HG02885 (cell line): ENCODE measurements at regions not wholly inside any gene's neighbourhood (a gene's known extent, or its start where the extent isn't known, plus 50 kb on each side); places are given as distances from the start of the nearest gene placed in this dataset.

Experiments
- ATAC-seq: cut with Tn5 transposase; IDR thresholded peaks from one replicate; pipeline ENCODE4 v1.9.1; 2021; ENCODE audit warnings: mild to moderate bottlenecking; ENCODE audit not compliant: unreplicated experiment, poor library complexity

DNA sequence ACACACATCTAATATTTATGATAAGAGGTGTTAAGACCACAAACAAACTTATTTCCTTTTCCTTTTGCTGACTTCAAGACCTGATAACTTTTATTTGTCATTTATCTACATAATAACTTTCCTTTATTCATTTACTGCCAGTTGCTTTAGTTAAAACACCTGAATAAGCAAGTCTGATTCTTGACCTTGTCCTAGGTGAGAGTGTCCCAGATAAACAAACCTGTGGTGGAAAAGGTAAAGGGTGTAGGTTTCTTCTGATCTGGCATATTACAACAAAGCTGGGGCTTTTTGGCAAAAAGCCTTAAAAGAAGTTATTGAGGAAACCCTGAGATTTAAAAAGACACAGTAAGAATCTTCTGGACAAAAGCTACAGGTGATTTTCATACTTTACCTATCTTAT lies 191.5 kb downstream of the ZBBX start:
- ATAC-seq: no peak

DNA sequence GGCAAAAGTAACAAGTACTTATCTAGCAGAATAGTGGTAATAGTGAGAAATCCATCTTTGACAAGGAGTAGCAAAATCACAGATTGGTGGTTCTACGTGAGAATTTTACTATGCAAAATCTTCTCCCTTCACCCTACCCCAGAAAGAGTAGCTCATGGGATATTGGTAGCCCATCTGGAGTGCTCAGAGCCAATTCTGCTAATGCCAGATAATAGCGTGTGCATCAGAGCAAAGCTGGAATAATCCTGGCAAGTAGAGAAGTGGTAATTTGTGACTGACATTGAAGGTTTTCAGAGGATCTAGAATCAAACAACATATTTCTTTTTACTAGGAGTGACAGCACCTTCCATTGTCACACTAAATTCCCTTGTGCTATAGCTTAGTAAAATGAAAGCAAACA lies 192.9 kb downstream of the ZBBX start:
- ATAC-seq: no peak

DNA sequence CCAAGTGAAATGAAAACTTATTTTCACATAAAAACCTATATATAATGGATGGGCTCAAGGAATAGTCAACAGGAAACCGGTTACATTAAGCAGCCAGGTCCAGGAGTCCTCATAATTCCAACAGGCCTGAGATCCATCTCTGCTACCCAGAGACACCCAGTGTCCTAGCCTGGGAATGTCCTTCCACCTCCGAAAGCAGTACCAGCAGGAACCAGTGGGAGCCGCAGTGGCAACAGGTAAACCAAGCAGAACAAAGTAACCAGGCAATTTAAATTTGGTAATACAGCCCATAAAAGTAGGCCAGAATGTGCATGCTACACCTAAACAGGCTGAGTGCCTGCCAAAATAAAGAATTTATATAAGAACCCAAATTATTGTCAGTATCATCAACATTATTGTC lies 195.6 kb downstream of the ZBBX start:
- ATAC-seq: no peak

DNA sequence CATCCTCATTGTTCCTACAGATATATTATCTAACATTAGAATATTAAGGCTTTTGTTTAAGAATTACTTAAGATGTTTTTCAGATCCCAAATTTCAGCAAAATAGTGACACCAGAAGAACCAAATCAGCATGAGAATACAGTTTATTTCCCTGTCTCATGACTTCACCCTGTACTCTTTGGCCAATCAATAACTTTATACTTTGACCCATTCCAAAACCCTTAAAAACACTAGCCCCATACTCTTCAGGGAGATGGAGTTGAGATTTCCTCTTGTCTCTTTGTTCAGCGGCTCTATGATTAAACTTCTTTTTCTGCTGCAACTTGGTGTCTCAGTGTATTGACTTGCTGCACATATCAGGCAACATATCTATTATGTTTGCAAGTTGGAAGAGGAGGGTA lies 207.7 kb downstream of the ZBBX start:
- ATAC-seq: no peak

DNA sequence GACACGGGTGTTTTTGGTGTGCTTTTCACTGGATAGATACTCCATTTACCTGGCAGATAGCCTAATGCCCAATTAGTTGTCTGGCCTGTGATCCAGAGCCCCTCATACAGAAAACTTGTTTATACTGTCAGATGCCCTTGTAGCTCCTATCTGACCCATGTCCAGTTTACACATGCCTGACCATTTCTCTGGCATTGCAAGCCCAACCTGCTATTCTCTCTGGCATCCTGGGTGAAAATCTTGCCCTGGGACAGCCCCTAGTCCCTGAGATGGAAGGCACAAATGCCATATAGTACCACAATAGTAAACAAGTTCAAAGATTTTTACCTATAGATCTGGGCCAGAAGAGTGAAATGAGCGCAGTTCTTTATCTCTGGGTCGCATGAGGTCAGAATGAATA lies 212.6 kb downstream of the ZBBX start:
- no peak for ATAC-seq

DNA sequence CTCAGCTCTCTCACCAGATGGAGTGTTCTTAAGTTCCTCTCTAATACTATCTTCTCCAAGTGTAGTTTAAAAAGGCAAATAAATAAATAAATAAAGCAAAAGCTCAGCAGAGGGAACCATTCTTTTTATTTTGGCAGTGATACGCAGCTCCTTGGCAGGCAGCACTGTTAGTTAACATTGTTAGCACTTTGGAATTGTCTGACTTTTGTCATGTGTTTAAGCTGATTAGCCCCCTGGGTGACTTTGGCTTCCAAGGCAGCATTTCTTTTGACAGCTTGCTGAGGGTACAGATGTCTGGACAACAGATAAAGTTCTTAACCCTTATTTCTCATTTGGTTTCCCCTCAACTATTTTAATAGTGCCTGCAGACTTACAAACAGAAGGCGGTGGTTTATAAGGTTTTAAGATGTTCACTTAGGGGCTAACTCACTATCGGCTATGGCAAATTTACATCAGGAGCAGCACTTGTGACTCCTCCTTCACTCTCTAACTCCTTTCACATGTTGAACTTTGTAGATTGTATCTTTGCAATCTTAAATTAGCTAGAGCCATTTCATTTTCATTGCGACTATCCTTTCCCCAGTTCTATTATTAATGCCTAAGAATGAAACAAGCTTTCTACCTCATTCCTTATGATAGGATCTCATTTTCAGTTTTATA lies 213.4 kb downstream of the ZBBX start:
- no peak for ATAC-seq

DNA sequence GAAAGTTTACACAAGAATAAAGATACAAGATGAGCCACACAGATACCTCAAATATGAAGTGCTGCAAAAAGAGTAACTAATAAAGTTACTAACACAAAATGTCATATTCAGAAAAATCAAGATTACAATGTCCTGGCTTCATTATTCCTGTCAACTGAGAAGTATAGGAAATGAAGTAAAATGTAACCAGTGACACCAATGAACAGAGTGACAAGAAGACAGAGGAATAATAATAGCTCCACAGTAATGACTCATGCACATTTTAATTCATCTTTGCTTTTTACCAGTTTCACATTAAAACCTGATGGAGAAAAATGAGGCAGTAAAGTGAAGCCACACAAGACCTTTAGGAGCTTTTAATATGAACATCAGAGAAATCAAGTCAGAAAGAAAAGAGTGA lies 214.1 kb downstream of the ZBBX start:
- ATAC-seq: no peak

DNA sequence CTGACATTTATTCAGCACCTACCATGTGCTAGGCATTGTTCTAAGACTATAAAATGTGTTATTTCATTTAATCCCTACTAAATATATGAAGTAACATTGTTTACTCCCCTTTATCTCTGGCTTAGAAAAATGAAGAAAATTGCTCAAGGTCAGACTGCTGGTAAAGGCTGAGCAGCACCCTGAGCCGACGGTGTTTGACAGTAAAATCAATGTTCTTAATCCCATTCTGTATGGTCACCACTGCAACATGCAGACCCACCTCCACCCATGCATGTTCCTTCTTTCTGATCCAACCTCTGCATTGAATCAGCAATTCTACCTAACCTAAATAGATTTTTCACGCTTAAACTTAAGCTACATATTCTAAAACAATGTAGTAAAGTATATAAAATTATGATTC lies 216.5 kb downstream of the ZBBX start:
- ATAC-seq: no peak

DNA sequence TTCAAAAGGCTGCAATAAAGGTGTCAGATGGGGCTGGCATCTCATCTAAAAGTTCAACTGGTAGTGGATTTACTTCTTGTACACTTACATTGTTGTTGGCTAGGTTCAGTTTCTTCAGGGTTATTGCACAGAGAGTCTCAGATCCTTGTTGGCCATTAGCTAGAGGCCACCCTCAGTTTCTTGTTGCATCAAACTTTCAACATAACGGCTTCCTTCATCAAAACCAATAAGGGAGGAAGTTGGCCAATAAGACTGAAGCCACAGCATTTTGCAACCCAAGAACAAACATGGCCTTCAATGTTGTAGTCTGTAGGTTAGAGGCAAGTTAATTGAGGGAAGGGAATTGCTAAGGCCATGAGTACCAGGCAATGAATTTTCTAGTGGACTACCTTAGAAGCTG lies 218.0 kb downstream of the ZBBX start:
- ATAC-seq: no peak

DNA sequence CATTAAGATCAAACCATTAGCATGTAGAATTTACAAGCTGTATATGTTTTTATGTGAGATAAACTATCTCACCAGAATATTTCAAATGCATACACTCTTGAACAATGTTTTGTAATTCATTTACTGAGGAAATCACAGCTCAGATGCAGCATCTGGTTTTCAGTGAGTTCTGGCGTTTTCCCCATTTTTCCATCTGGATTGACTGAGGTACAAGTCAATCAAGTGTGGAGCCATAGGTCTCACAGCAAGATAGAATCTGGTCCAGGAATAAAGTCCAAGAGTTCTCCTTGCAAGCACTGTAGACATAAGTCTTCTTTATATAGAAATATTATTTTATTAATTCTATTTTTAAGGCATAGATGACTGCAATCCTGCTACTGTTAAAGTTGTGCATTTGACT lies 219.3 kb downstream of the ZBBX start:
- no peak for ATAC-seq

DNA sequence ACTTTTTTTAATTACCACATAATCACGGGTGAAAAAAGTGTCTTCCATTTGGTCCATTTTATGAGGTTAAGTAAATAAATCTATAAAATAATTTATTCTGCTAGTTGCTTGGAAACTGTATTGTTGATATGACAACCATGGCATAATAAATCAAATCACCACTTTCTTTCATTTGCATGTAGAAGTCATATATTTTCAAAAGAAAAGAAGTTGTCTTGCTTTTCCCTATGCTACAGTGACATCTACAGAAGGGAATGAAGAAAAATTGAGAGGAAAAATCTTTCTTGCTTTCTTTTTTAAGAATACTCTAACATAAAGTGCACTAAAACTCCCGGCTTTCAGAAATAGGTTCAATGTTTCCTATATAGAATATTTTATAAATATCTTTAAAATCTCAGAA lies 228.5 kb downstream of the ZBBX start:
- ATAC-seq: no peak

DNA sequence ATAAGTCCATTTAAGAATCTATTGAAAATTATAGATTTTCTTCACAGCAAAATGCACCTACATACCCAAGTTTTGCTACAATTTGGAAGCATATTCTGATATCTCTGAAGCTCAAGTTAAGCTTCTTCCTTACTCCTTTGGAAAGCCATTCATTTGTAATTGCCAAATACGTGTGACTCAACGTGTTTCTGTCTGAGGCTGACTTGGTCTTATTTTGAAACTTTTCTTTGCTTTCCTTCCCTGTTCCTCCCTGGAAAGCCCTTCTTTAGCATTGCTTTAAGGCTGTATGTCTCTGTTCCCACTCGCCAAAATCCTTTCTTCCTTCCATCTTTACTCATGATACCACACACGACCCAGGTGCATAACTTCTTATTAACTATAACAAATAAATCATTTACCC lies 232.0 kb downstream of the ZBBX start:
- ATAC-seq: no peak

DNA sequence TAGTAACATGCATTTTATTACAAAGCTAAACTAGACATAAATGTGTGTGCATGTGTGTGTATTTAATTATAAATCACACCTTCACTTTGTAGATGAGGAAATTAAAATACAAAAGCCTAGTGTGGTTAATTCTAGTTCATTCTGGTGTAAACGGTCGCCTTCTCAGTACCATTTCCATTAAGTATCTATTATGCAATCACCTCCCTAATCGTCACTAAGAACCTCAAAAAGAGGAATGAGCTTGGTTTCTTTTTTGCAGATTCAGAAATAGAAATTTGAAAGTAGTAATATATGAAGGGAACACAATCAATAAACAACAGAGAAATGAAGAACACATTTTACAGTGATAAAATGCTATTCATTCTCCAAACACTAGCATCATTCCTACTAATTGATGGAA lies 233.2 kb downstream of the ZBBX start:
- ATAC-seq: no peak

DNA sequence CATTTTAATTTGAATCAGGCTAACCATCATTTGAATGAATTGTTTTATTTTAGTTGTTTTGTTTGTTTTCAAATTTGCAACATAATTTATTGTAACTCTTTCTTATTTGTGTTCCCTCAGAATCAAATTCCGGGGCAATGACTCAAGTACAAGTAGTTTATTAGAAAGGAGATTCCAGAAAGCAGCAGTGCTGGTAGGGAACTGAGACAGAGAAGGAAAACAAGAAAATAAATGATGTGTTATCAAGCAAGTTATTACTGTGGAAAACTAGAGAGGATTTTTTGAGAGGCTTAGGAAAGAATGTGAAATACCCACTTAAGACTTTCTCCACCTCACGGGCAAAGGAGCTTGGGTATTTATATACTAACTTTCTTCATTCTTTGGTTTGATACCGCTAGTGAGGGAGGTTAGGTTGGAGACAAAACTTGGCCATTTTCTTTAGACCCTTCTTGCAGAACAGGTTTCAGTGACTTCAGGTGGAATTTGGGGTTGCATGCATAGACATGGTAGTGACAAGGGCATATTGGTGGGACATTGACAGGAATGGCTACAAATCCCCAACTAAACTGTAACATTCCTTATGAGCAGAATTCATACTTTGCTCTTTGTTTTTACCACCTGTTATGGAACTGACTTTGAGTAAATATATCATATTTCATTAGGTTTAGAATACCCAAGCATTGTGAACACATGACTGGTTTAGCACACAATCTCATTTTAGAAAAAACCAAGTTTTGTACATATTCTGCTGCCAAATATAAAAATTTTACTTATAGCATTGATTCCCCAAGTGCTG lies 254.3 kb downstream of the ZBBX start:
- no peak for ATAC-seq

DNA sequence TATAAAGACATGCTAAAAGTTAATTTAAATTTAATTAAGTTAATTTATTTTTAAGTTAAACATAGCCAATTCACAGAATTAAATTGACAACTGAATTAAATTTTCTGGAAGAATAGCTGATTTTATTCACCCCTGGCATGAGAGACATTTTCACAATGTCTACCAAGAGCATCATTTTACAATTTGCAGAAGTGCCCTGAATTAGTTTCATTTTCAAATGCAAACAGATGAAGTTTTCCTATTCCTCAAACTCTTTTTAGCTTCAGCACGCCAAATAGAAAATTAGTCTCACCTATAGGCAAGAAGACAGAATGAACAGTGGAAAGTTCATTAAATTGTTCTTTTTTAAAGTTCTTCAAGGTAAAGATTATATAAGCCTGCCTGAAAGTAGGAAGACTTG lies 259.3 kb downstream of the ZBBX start:
- ATAC-seq: no peak

DNA sequence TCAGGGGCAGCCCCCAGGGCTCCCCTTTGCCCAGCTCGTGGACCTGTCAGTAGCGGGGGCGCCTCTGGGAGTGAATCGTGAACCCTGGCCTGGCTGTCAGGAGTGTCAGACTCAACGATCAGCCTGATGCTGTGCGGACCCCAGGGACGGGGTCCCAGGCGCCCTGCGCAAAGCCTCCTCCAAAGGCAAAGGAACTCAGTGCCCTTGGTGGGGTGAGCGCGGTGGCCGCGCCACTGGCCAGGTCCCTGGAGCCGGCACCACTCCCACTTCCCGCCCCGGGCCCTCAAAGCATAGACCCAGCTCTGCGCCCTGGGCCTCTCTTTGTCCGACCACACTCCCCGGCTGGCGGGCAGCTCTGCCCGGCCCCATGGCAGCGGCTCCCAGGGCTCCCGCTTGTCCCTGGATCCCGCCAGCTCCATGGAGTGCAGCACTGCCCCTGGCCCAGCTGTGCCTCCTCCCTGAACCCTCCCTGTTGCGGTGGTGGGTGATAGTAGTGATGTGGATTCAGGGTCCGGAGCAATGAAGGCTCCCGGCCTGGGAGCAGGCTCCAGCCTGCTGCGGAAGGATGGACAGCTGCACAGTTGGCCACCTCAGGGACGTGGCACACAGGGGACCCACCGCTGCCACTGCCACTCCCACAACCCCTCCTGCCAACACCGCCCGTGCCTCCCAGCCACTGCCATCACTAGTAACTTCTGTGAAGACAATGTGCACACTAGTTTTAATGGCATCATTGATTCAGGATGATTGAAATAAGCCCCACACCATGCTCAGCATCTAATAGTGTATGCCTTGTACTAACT lies 263.8 kb downstream of the ZBBX start:
- no peak for ATAC-seq

DNA sequence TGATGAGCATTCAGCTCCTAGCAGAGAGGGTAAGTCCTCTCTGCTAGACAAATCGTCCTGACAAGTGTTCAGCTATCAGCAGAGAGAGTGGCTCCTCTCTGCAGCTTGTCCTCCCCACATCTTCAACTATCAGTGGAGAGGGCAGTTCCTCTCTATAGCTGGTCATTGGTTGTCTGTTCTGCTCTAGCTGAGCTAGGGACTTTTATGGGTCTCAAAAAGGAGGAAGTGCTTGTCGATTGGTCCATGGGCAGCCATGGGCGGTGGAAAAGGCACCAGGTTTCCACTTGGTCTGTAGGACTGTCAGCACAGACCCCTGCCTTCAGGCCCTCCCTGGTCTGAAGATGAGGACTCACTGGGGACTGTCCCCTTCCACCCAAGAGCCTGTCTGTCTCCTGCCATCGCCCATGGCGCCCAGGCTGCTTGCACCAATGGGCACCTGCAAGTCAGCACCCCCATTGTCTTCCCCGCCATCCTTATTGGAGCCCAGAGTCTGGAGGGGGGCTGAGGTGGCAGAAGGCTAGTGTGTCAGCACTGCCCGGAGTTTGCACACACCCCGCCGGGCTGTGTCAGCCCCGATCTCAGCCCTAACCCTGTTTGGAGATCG lies 264.7 kb downstream of the ZBBX start:
- no peak for ATAC-seq

DNA sequence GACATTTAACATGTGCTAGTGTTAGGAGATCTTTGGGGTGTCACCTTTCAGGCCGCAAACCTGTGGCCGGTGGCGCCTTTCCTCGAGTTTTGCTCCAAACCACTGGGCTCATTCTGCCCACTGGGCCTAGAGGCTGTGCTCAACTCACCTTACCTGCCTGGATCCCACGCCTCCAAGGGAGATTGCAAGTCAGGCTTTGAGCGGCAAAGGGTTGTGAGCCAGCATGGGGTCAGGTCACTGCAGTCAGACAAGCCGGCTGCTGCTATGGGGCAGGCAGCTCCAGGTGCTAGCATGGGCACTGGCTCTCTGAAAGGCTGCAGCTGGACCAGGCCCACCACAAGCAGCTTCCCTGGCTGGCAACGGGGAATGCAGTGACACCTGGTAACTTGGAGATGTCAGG lies 265.5 kb downstream of the ZBBX start:
- ATAC-seq: no peak

DNA sequence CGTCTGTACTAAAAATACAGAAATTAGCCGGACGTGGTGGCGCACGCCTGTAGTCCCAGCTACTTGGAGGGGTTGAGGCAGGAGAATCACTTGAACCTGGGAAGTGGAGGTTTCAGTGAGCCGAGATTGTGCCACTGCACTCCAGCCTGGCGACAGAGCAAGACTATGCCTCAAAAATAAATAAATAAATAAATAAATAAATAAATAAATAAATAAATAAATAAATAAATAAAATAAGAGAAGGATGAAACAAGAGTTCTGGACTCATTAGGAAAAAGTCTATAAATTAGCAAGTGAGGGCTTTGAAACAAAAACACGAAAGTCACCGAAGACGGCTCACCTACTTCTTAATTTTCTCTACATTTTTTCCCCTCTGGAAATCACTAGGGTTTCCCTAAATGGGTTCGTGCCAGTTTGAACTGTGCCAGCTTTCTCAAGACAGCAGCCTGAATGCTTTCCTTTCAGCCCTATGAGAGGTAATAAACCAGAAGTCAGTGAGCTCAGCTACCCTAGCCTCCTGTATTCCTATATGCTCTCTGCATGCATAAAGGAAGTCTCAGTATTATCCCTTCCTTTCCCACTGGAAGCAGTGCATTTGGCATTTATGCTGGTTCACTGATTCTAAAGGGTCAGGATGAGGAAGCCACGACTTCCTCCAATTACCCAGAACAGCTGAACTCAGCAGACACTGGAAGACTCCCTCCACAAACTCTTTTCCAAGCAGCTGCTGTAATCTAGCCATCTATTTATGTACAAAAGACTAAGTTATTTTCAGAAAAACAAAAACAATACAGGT lies 266.9 kb downstream of the ZBBX start:
- no peak for ATAC-seq

DNA sequence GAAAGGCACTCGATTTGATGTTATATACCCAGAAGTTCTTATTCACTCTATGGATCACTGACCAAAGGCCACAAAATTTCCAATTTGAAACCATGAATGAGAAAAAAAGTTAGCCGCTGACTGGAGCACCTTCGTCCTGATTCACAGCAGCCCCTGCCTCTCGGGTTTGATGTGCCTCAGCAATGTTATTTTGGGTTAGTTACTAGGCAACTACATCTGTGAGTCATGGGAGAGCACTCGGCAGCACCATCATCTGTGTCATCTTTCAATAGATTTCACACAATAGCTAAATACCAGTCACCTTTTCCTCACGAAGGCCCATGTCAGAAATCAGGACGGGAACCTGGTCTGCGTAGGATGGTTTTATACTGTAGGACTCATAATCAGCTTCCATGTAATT lies 269.2 kb downstream of the ZBBX start:
- ATAC-seq: no peak
